ENCODE measurements at regions not wholly inside any gene's neighbourhood (a gene's known extent, or its start where the extent isn't known, plus 50 kb on each side); places are given as distances from the start of the nearest gene placed in this dataset.
A peak's percentile ranks its signal among the peaks of the same experiment; 100 is the strongest.

DNA sequence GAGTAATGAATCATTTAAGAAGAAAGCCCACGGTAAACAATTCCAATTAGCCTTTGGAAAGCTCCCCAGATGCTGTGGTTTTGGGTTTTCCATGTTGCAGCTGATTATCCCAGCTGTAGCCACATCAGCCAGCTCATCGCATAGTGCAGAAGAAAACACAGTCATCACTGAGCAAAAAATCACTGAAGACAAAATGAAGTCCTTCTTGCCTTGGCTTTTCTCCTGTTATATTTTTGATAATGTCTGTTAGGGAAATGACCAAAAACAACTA lies 193.0 kb upstream of the C1QTNF7 start:
- intact Hi-C loops (cut with micrococcal nuclease) = loop anchor here (5.0 kb wide), 2 partner anchors 163 to 223 kb away; no protein-coding TSS in a partner anchor
- H3K27ac Mint-ChIP-seq = no peak overlapping the region
- Histone ChIP-seq H3K9me3 (replicated peaks in 1 of 2; ENCODE audit: control insufficient read depth in 1 of 2, insufficient read depth in 1 of 2, low read length in 2 of 2) (no peaks in the 10 kb centered on the region), H3K79me2 (ENCODE audit: insufficient read depth, low read length) (no peaks in the 10 kb centered on the region), H4K20me1 (ENCODE audit: insufficient read depth, low read length) (no peaks in the 10 kb centered on the region), H3K4me3 (replicated peaks in 1 of 3; ENCODE audit: low read depth in 2 of 3, low read length in 3 of 3) (no peak overlapping the region), H3K36me3 (replicated peaks in 1 of 2; ENCODE audit: control insufficient read depth in 1 of 2, insufficient read depth in 2 of 2, low read length in 2 of 2) (no peaks in the 10 kb centered on the region), H3K27me3 (ENCODE audit: control insufficient read depth in 2 of 2, insufficient read depth in 2 of 2, low read length in 2 of 2) (no peaks in the 10 kb centered on the region), H3K4me2 (replicated peaks; ENCODE audit: extremely low read depth, low read length, poor library complexity, severe bottlenecking) (no peak overlapping the region), H3K27ac (ENCODE audit: low read depth in 1 of 2, low read length in 2 of 2) (no peak overlapping the region), H3K4me1 (ENCODE audit: control insufficient read depth in 1 of 2, insufficient read depth in 2 of 2, low read length in 2 of 2) (peaks cover 22 to 24% of the 10 kb centered on the region in 2 donors), H2AFZ (ENCODE audit: insufficient read depth, low read depth, low read length, poor library complexity, severe bottlenecking) (no peak overlapping the region), H3K9ac (ENCODE audit: insufficient read depth, low read length, poor library complexity, severe bottlenecking) (no peak overlapping the region)
- no peaks in the 10 kb centered on the region for H3K27me3 Mint-ChIP-seq (ENCODE audit: low read depth in 3 of 3)
- TF ChIP-seq, protein P1, sequence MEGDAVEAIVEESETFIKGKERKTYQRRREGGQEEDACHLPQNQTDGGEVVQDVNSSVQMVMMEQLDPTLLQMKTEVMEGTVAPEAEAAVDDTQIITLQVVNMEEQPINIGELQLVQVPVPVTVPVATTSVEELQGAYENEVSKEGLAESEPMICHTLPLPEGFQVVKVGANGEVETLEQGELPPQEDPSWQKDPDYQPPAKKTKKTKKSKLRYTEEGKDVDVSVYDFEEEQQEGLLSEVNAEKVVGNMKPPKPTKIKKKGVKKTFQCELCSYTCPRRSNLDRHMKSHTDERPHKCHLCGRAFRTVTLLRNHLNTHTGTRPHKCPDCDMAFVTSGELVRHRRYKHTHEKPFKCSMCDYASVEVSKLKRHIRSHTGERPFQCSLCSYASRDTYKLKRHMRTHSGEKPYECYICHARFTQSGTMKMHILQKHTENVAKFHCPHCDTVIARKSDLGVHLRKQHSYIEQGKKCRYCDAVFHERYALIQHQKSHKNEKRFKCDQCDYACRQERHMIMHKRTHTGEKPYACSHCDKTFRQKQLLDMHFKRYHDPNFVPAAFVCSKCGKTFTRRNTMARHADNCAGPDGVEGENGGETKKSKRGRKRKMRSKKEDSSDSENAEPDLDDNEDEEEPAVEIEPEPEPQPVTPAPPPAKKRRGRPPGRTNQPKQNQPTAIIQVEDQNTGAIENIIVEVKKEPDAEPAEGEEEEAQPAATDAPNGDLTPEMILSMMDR (IDR thresholded peaks at IDR 0.05) = no peak
- no peaks in the 10 kb centered on the region for H3K36me3 Mint-ChIP-seq
- H3K4me3 Mint-ChIP-seq = no peak overlapping the region
- peak in 1 of 3 donors; percentile 75 for DNase-seq
- H3K9me3 Mint-ChIP-seq = no peaks in the 10 kb centered on the region
- peaks cover 33% of the 10 kb centered on the region for H3K4me1 Mint-ChIP-seq
- no CpG with 5 or more reads among the region's 2 CpGs for WGBS (ENCODE audit: insufficient coverage)

DNA sequence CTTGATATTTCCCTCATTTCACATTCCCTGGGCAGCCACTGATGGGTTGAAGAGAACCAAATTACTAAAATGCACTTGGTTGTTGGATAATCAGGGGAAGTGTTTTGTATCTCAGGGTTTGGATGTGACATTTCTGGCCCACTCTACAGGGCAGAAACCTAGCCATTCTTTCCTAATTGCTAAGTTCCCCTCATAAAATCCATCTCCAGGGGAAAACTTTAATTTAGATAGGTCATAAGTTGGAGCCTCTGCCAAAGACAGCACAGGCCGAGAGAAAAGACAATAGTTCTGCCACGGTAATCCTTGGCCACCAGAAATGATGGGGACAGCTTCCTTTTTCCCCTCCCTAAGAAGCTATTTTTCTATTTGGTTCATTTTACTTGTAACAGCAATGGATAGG lies 192.7 kb upstream of the C1QTNF7 start:
- intact Hi-C loops (cut with micrococcal nuclease) = loop anchor here in 1 of 2 donors (5.0 kb wide), 1 partner anchor 162 kb away; no protein-coding TSS in a partner anchor
- WGBS (ENCODE audit: insufficient coverage) = no CpG with 5 or more reads among the region's 2 CpGs

More for the DNA sequence above, 192.7 kb upstream of the C1QTNF7 start:
- TF ChIP-seq, protein P1 (IDR thresholded peaks at IDR 0.05) = no peak
- H3K9ac ChIP-seq (ENCODE audit: insufficient read depth, low read length, poor library complexity, severe bottlenecking) = no peak overlapping the region
- H3K27me3 ChIP-seq (ENCODE audit: control insufficient read depth in 2 of 2, insufficient read depth in 2 of 2, low read length in 2 of 2) = no peaks in the 10 kb centered on the region
- Mint-ChIP-seq H3K9me3 (no peaks in the 10 kb centered on the region), H3K27me3 (ENCODE audit: low read depth in 3 of 3) (no peaks in the 10 kb centered on the region), H3K36me3 (no peaks in the 10 kb centered on the region), H3K4me1 (peaks cover 33% of the 10 kb centered on the region), H3K27ac (no peak overlapping the region), H3K4me3 (no peak overlapping the region)
- no peak for DNase-seq
- H3K4me2 ChIP-seq (replicated peaks; ENCODE audit: extremely low read depth, low read length, poor library complexity, severe bottlenecking) = no peak overlapping the region
- H3K27ac ChIP-seq (ENCODE audit: low read depth in 1 of 2, low read length in 2 of 2) = no peak overlapping the region
- H3K4me1 ChIP-seq (ENCODE audit: control insufficient read depth in 1 of 2, insufficient read depth in 2 of 2, low read length in 2 of 2) = peaks cover 22 to 24% of the 10 kb centered on the region in 2 donors
- no peak overlapping the region for H2AFZ ChIP-seq (ENCODE audit: insufficient read depth, low read depth, low read length, poor library complexity, severe bottlenecking)
- H3K79me2 ChIP-seq (ENCODE audit: insufficient read depth, low read length) = no peaks in the 10 kb centered on the region
- H3K36me3 ChIP-seq (replicated peaks in 1 of 2; ENCODE audit: control insufficient read depth in 1 of 2, insufficient read depth in 2 of 2, low read length in 2 of 2) = no peaks in the 10 kb centered on the region
- no peak overlapping the region for H3K4me3 ChIP-seq (replicated peaks in 1 of 3; ENCODE audit: low read depth in 2 of 3, low read length in 3 of 3)
- H4K20me1 ChIP-seq (ENCODE audit: insufficient read depth, low read length) = no peaks in the 10 kb centered on the region
- H3K9me3 ChIP-seq (replicated peaks in 1 of 2; ENCODE audit: control insufficient read depth in 1 of 2, insufficient read depth in 1 of 2, low read length in 2 of 2) = no peaks in the 10 kb centered on the region

All from CD14-positive monocyte (primary cell).